ENCODE measurements at regions not wholly inside any gene's neighbourhood (a gene's known extent, or its start where the extent isn't known, plus 50 kb on each side); places are given as distances from the start of the nearest gene placed in this dataset.

DNA sequence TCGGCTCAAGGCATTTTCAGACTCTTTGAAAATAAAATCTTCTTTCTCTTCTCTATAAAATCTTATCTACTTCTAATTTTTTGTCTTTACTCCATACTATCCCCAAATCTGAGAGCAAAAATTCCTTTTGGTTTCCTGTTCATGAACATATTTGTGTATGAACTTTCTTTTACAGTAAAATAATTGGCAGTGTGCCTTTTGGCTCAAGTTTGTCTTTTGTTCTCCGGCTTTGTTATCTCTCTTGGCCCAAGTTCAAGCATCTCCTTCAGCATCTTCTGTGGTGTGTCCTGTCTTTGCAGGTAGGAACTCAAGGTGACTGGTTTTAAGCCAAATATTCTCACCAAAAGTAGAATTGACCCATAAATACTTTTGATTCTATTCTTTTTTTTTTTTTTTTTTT, 276.6 kb upstream of the FAT1 start:
- no peak for TF ChIP-seq YY1 (IDR thresholded peaks at IDR 0.05; ENCODE audit: low read depth)
- TF ChIP-seq NFIC (IDR thresholded peaks at IDR 0.05): no peak
- TF ChIP-seq FOXM1 (IDR thresholded peaks at IDR 0.05; ENCODE audit: borderline replicate concordance, low read depth): no peak
- TF ChIP-seq, protein P1, sequence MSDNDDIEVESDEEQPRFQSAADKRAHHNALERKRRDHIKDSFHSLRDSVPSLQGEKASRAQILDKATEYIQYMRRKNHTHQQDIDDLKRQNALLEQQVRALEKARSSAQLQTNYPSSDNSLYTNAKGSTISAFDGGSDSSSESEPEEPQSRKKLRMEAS (IDR thresholded peaks at IDR 0.05): no peak
- TF ChIP-seq CEBPB (IDR thresholded peaks at IDR 0.05): no peak
- no peak for TF ChIP-seq RAD21 (IDR thresholded peaks at IDR 0.05; ENCODE audit: low read depth)

Data from Ishikawa (cell line).